A549 (cell line): ENCODE measurements at regions not wholly inside any gene's neighbourhood (a gene's known extent, or its start where the extent isn't known, plus 50 kb on each side); places are given as distances from the start of the nearest gene placed in this dataset.

Experiments used
- EP300 ChIP-seq, 2 experiments: fragments of >200 bp; sonication (Bioruptor Twin); formaldehyde crosslinking; IDR thresholded peaks; 2 replicates in 1 of 2; 3 replicates in 1 of 2; pipeline ENCODE4 v1.6.1; 2016 to 2017
- KDM1A ChIP-seq: fragments of 200-600 bp; sonication (generic); IDR thresholded peaks from 2 replicates; pipeline ENCODE4 v1.6.1; 2016; ENCODE audit warnings: low read depth, mild to moderate bottlenecking
- MAFK ChIP-seq: fragments of 450-650 bp; IDR thresholded peaks from 2 replicates; pipeline ENCODE4 v1.6.1; 2014; ENCODE audit not compliant: partially characterized antibody
- MYC ChIP-seq: IDR thresholded peaks from 2 replicates; pipeline ENCODE4 v1.6.1; 2012; ENCODE audit warnings: mild to moderate bottlenecking, inconsistent platforms, low read length, improper control_type of control experiment, borderline replicate concordance
- NPAS2 ChIP-seq: fragments of 250-450 bp; sonication (Bioruptor Pico); IDR thresholded peaks from 2 replicates; pipeline ENCODE4 v1.8.0; 2022; ENCODE audit warnings: mild to moderate bottlenecking, moderate library complexity, borderline replicate concordance
- POLR2A ChIP-seq: IDR thresholded peaks from 2 replicates; pipeline ENCODE4 v1.6.1; 2012; ENCODE audit warnings: mild to moderate bottlenecking, low read length
- RFX5 ChIP-seq: fragments of 450-650 bp; IDR thresholded peaks from 2 replicates; pipeline ENCODE4 v1.7.1; 2014; ENCODE audit warnings: antibody characterized with exemption, mild to moderate bottlenecking, moderate library complexity
- SMC3 ChIP-seq: fragments of >200 bp; sonication (Bioruptor Twin); formaldehyde crosslinking; IDR thresholded peaks from 3 replicates; pipeline ENCODE4 v1.6.1; 2018; ENCODE audit warnings: inconsistent platforms
- TF ChIP-seq, protein P1 (sequence below): fragments of >200 bp; sonication (Bioruptor Twin); formaldehyde crosslinking; IDR thresholded peaks from 3 replicates; pipeline ENCODE4 v1.5.1; 2016
- TF ChIP-seq, protein P2 (sequence below): fragments of 200-600 bp; sonication (generic); IDR thresholded peaks from 2 replicates; pipeline ENCODE4 v1.6.1; 2016; ENCODE audit warnings: antibody characterized with exemption, mild to moderate bottlenecking, moderate library complexity

GRCh38 chr2:133975135-133975534, 278.7 kb upstream of the MGAT5 start:
- TF ChIP-seq, protein P1, sequence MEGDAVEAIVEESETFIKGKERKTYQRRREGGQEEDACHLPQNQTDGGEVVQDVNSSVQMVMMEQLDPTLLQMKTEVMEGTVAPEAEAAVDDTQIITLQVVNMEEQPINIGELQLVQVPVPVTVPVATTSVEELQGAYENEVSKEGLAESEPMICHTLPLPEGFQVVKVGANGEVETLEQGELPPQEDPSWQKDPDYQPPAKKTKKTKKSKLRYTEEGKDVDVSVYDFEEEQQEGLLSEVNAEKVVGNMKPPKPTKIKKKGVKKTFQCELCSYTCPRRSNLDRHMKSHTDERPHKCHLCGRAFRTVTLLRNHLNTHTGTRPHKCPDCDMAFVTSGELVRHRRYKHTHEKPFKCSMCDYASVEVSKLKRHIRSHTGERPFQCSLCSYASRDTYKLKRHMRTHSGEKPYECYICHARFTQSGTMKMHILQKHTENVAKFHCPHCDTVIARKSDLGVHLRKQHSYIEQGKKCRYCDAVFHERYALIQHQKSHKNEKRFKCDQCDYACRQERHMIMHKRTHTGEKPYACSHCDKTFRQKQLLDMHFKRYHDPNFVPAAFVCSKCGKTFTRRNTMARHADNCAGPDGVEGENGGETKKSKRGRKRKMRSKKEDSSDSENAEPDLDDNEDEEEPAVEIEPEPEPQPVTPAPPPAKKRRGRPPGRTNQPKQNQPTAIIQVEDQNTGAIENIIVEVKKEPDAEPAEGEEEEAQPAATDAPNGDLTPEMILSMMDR, result no peak
- TF ChIP-seq, protein P2, sequence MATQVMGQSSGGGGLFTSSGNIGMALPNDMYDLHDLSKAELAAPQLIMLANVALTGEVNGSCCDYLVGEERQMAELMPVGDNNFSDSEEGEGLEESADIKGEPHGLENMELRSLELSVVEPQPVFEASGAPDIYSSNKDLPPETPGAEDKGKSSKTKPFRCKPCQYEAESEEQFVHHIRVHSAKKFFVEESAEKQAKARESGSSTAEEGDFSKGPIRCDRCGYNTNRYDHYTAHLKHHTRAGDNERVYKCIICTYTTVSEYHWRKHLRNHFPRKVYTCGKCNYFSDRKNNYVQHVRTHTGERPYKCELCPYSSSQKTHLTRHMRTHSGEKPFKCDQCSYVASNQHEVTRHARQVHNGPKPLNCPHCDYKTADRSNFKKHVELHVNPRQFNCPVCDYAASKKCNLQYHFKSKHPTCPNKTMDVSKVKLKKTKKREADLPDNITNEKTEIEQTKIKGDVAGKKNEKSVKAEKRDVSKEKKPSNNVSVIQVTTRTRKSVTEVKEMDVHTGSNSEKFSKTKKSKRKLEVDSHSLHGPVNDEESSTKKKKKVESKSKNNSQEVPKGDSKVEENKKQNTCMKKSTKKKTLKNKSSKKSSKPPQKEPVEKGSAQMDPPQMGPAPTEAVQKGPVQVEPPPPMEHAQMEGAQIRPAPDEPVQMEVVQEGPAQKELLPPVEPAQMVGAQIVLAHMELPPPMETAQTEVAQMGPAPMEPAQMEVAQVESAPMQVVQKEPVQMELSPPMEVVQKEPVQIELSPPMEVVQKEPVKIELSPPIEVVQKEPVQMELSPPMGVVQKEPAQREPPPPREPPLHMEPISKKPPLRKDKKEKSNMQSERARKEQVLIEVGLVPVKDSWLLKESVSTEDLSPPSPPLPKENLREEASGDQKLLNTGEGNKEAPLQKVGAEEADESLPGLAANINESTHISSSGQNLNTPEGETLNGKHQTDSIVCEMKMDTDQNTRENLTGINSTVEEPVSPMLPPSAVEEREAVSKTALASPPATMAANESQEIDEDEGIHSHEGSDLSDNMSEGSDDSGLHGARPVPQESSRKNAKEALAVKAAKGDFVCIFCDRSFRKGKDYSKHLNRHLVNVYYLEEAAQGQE, result no peak
- TF ChIP-seq KDM1A, result no peak
- TF ChIP-seq EP300 (IDR thresholded peaks at IDR 0.05), result no peak
- no peak for TF ChIP-seq MAFK
- no peak for TF ChIP-seq MYC
- no peak for TF ChIP-seq SMC3
- no peak for TF ChIP-seq POLR2A
- no peak for TF ChIP-seq RFX5
- TF ChIP-seq NPAS2 (CRISPR knock-in tag), result no peak
